Keratinocyte (primary cell): ENCODE measurements at regions not wholly inside any gene's neighbourhood (a gene's known extent, or its start where the extent isn't known, plus 50 kb on each side); places are given as distances from the start of the nearest gene placed in this dataset.

Experiments used
- DNase-seq: peaks from one replicate; pipeline ENCODE4 v3.0.0-alpha.2; 2011; ENCODE audit warnings: low read depth, missing footprints, low spot score
- FAIRE-seq: peaks from 2 replicates; lab custom pipeline; 2011; peaks lifted over from hg19 to GRCh38; lab: Jason Lieb, UNC
- H2AFZ ChIP-seq: 2 replicates; pipeline ENCODE4 v1.6.0; 2012; ENCODE audit warnings: low read length, control low read depth, inconsistent platforms; ENCODE audit not compliant: control insufficient read depth
- H3K27ac ChIP-seq: 2 replicates; pipeline ENCODE4 v1.5.1; 2011; ENCODE audit warnings: low read length; ENCODE audit not compliant: control insufficient read depth, insufficient read depth
- H3K27me3 ChIP-seq: 3 replicates; pipeline ENCODE4 v1.6.0; 2011; ENCODE audit warnings: low read length; ENCODE audit not compliant: control insufficient read depth, insufficient read depth; ENCODE audit errors: extremely low read depth
- H3K36me3 ChIP-seq, 2 experiments: 2 replicates in 1 of 2; 3 replicates in 1 of 2; pipeline ENCODE4 v1.5.1; 2011; ENCODE audit warnings: low read length in 2 of 2, mild to moderate bottlenecking in 1 of 2; ENCODE audit not compliant: control insufficient read depth in 2 of 2, insufficient read depth in 2 of 2; ENCODE audit errors: extremely low read depth in 1 of 2
- H3K4me1 ChIP-seq: 3 replicates; pipeline ENCODE4 v1.5.1; 2011; ENCODE audit warnings: low read length; ENCODE audit not compliant: control insufficient read depth, insufficient read depth; ENCODE audit errors: extremely low read depth
- H3K4me2 ChIP-seq: 3 replicates; pipeline ENCODE4 v1.6.0; 2011; ENCODE audit warnings: low read depth, low read length; ENCODE audit not compliant: control insufficient read depth, insufficient read depth; ENCODE audit errors: extremely low read depth
- H3K4me3 ChIP-seq, 3 experiments: fragments of 200-600 bp in 1 of 3; sonication (generic) in 1 of 3; 2 replicates in 2 of 3; 3 replicates in 1 of 3; pipeline ENCODE4 v1.5.1; 2011 to 2016; ENCODE audit warnings: low read length in 3 of 3, mild to moderate bottlenecking in 3 of 3, control low read depth in 2 of 3, inconsistent platforms in 1 of 3, low read depth in 1 of 3, mixed read lengths in 1 of 3, mixed run types in 1 of 3, moderate library complexity in 1 of 3; ENCODE audit not compliant: control insufficient read depth in 2 of 3, insufficient read depth in 2 of 3; ENCODE audit errors: extremely low read depth in 1 of 3
- H3K79me2 ChIP-seq: 2 replicates; pipeline ENCODE4 v1.6.0; 2012; ENCODE audit warnings: low read length; ENCODE audit not compliant: control insufficient read depth, insufficient read depth
- H3K9ac ChIP-seq: 3 replicates; pipeline ENCODE4 v1.6.0; 2011; ENCODE audit warnings: low read length; ENCODE audit not compliant: control insufficient read depth, insufficient read depth; ENCODE audit errors: extremely low read depth
- H3K9me1 ChIP-seq: 3 replicates; pipeline ENCODE4 v1.6.0; 2011; ENCODE audit warnings: low read length; ENCODE audit not compliant: control insufficient read depth, insufficient read depth; ENCODE audit errors: extremely low read depth
- H3K9me3 ChIP-seq: 2 replicates; pipeline ENCODE4 v1.5.1; 2012; ENCODE audit warnings: low read depth, low read length; ENCODE audit not compliant: control insufficient read depth
- H4K20me1 ChIP-seq: 3 replicates; pipeline ENCODE4 v1.6.0; 2011; ENCODE audit warnings: low read length; ENCODE audit not compliant: control insufficient read depth, insufficient read depth; ENCODE audit errors: extremely low read depth
- EZH2 ChIP-seq: IDR thresholded peaks from one replicate; pipeline ENCODE4 v1.6.1; 2012; ENCODE audit warnings: inconsistent platforms, mild to moderate bottlenecking, low read length, moderate library complexity
- dilution Hi-C: fragments of 300-500 bp; cut with MboI; formaldehyde crosslinking; loops from one replicate; pipeline ENCODE4 v1.7.0; 2020; ENCODE audit warnings: low sequenced_read_pairs; ENCODE audit not compliant: extremely low pct_ligation_motif_present
- TF ChIP-seq, protein P1 (sequence below), 3 experiments: IDR thresholded peaks in 1 of 3; conservative IDR thresholded peaks in 1 of 3; optimal IDR thresholded peaks in 1 of 3; 2 replicates in 2 of 3; 3 replicates in 1 of 3; pipeline versions ENCODE3 to v1.5.1; 2011; ENCODE audit warnings: low read length in 3 of 3, mild to moderate bottlenecking in 3 of 3, moderate library complexity in 2 of 3, control low read depth in 1 of 3, inconsistent platforms in 1 of 3; ENCODE audit not compliant: insufficient read depth in 2 of 3; ENCODE audit errors: extremely low read depth in 1 of 3

DNA sequence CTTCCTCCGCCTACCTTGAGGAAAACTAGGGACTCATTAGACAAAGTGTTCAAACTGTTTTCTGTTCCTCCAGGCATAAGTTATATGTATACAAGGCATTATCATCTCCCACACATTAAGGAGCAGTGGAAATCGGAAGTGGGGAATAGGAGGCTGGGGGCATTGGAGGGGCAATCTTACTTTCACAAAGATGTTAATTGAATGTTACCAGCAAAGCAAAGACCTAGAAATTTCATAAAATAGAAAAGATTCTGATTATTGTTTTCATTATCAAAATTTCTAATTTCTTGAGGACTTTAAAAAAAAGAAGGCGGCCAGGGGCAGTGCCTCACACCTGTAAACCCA is 501.7 kb upstream of the JARID2 start:
- no peak for DNase-seq
- Histone ChIP-seq H3K36me3 (no peaks in the 10 kb centered on the region), H3K27ac (peak overlapping the region; percentile 100), H4K20me1 (no peaks in the 10 kb centered on the region), H3K27me3 (no peaks in the 10 kb centered on the region), H3K9me3 (peaks cover 2% of the 10 kb centered on the region), H2AFZ (no peak overlapping the region), H3K9ac (peak overlapping the region; percentile 92), H3K9me1 (no peaks in the 10 kb centered on the region), H3K4me1 (peaks cover 33% of the 10 kb centered on the region), H3K4me3 (no peak overlapping the region), H3K4me2 (peak overlapping the region; percentile 69), H3K79me2 (no peaks in the 10 kb centered on the region)
- FAIRE-seq = no peak
- TF ChIP-seq, protein P1, sequence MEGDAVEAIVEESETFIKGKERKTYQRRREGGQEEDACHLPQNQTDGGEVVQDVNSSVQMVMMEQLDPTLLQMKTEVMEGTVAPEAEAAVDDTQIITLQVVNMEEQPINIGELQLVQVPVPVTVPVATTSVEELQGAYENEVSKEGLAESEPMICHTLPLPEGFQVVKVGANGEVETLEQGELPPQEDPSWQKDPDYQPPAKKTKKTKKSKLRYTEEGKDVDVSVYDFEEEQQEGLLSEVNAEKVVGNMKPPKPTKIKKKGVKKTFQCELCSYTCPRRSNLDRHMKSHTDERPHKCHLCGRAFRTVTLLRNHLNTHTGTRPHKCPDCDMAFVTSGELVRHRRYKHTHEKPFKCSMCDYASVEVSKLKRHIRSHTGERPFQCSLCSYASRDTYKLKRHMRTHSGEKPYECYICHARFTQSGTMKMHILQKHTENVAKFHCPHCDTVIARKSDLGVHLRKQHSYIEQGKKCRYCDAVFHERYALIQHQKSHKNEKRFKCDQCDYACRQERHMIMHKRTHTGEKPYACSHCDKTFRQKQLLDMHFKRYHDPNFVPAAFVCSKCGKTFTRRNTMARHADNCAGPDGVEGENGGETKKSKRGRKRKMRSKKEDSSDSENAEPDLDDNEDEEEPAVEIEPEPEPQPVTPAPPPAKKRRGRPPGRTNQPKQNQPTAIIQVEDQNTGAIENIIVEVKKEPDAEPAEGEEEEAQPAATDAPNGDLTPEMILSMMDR (optimal IDR thresholded peaks at IDR 0.05 in 1 of 3, IDR thresholded peaks at IDR 0.05 in 1 of 3, conservative IDR thresholded peaks at IDR 0.05 in 1 of 3; ENCODE audit: extremely low read depth in 1 of 3, insufficient read depth in 2 of 3, low read length in 3 of 3) = no peak
- TF ChIP-seq EZH2 = no peak
- dilution Hi-C loops = no loop called here

DNA sequence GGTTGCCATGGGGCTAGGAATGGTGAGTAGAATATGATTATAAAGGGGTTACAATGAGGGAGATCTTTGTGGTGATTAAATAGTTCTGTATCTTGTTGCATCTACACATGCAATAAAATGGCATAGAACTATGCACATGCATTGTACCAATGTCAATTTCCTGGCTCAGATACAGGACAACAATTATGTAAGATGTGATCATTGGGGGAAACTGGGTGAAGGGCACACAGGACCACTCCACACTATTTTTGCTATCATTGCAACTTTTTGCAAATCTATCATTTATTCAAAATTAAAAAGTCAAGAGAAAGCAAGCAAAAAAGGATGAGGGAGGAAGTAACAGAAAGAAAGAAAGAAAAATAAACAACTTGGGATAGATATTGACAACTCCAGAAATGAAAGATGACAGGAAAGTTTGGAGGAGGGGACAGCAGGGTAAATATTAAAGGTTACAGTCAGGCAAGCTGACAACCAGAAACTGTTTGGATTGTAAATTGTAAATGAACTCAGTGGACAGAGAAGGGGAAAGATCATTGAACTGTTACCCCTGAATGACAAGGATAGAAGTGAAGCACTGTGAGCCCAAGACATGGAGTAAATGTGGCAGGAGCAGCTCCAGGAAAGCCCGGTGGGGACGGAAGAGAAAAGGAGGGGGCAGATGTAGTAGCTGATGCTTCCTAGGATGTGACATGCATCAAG is 499.6 kb upstream of the JARID2 start:
- TF ChIP-seq, protein P1 (optimal IDR thresholded peaks at IDR 0.05 in 1 of 3, IDR thresholded peaks at IDR 0.05 in 1 of 3, conservative IDR thresholded peaks at IDR 0.05 in 1 of 3; ENCODE audit: extremely low read depth in 1 of 3, insufficient read depth in 2 of 3, low read length in 3 of 3) = no peak
- H3K36me3 ChIP-seq = no peaks in the 10 kb centered on the region
- no peaks in the 10 kb centered on the region for H3K27me3 ChIP-seq
- no peak overlapping the region for H2AFZ ChIP-seq
- no peak overlapping the region for H3K27ac ChIP-seq
- no peaks in the 10 kb centered on the region for H4K20me1 ChIP-seq
- H3K4me3 ChIP-seq = no peak overlapping the region
- no peaks in the 10 kb centered on the region for H3K9me1 ChIP-seq
- H3K4me1 ChIP-seq = peaks cover 33% of the 10 kb centered on the region
- no peaks in the 10 kb centered on the region for H3K79me2 ChIP-seq
- no peak overlapping the region for H3K9ac ChIP-seq
- FAIRE-seq (no peak), DNase-seq (no peak)
- H3K9me3 ChIP-seq = no peaks in the 10 kb centered on the region
- dilution Hi-C loops = no loop called here
- H3K4me2 ChIP-seq = no peak overlapping the region
